WTC11 (cell line): ENCODE measurements at regions not wholly inside any gene's neighbourhood (a gene's known extent, or its start where the extent isn't known, plus 50 kb on each side); places are given as distances from the start of the nearest gene placed in this dataset.

ENCODE experiments used
- CTCF ChIP-seq: fragments of 200-600 bp; IDR thresholded peaks from 2 replicates; pipeline ENCODE4 v1.8.0; 2022; ENCODE audit warnings: antibody characterized with exemption
- EMX1 ChIP-seq: fragments of 250-450 bp; sonication (Bioruptor Pico); IDR thresholded peaks from 2 replicates; pipeline ENCODE4 v1.8.0; 2021; ENCODE audit warnings: mild to moderate bottlenecking
- MAX ChIP-seq: sonication (generic); formaldehyde crosslinking; IDR thresholded peaks from 2 replicates; pipeline ENCODE4 v1.8.0; 2022; ENCODE audit warnings: mild to moderate bottlenecking, missing genetic modification reagents
- MYBL2 ChIP-seq: sonication (generic); formaldehyde crosslinking; IDR thresholded peaks from 2 replicates; pipeline ENCODE4 v1.8.1; 2023; ENCODE audit warnings: mild to moderate bottlenecking, moderate library complexity, missing genetic modification reagents
- TP53 ChIP-seq: sonication (generic); formaldehyde crosslinking; IDR thresholded peaks from 2 replicates; pipeline ENCODE4 v1.8.1; 2023; ENCODE audit warnings: mild to moderate bottlenecking, missing genetic modification reagents
- TF ChIP-seq, protein P1 (sequence below): sonication (generic); formaldehyde crosslinking; IDR thresholded peaks from 2 replicates; pipeline ENCODE4 v1.8.0; 2022; ENCODE audit warnings: missing genetic modification reagents

GRCh38 chr18:39591649-39592048 lies 2026.1 kb upstream of the CELF4 start:
- no peak for TF ChIP-seq CTCF
- TF ChIP-seq TP53 (CRISPR knock-in tag): no peak
- TF ChIP-seq EMX1 (CRISPR knock-in tag): no peak
- TF ChIP-seq MAX (CRISPR knock-in tag): no peak
- TF ChIP-seq, protein P1, sequence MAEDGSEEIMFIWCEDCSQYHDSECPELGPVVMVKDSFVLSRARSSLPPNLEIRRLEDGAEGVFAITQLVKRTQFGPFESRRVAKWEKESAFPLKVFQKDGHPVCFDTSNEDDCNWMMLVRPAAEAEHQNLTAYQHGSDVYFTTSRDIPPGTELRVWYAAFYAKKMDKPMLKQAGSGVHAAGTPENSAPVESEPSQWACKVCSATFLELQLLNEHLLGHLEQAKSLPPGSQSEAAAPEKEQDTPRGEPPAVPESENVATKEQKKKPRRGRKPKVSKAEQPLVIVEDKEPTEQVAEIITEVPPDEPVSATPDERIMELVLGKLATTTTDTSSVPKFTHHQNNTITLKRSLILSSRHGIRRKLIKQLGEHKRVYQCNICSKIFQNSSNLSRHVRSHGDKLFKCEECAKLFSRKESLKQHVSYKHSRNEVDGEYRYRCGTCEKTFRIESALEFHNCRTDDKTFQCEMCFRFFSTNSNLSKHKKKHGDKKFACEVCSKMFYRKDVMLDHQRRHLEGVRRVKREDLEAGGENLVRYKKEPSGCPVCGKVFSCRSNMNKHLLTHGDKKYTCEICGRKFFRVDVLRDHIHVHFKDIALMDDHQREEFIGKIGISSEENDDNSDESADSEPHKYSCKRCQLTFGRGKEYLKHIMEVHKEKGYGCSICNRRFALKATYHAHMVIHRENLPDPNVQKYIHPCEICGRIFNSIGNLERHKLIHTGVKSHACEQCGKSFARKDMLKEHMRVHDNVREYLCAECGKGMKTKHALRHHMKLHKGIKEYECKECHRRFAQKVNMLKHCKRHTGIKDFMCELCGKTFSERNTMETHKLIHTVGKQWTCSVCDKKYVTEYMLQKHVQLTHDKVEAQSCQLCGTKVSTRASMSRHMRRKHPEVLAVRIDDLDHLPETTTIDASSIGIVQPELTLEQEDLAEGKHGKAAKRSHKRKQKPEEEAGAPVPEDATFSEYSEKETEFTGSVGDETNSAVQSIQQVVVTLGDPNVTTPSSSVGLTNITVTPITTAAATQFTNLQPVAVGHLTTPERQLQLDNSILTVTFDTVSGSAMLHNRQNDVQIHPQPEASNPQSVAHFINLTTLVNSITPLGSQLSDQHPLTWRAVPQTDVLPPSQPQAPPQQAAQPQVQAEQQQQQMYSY (CRISPR knock-in tag): no peak
- no peak for TF ChIP-seq MYBL2 (CRISPR knock-in tag)
